SU-DHL-6 (cell line): ENCODE measurements at regions not wholly inside any gene's neighbourhood (a gene's known extent, or its start where the extent isn't known, plus 50 kb on each side); places are given as distances from the start of the nearest gene placed in this dataset.

Source experiments
- EZH2phosphoT487 ChIP-seq: fragments of 200-600 bp; sonication (generic), shearing (Covaris generic); conservative IDR thresholded peaks from 2 replicates; pipeline ENCODE4 v1.6.1; 2018; ENCODE audit warnings: mild to moderate bottlenecking, antibody characterized with exemption, low read length, moderate library complexity, mixed read lengths
- TF ChIP-seq, protein P1 (sequence below): fragments of 200-600 bp; sonication (generic); IDR thresholded peaks from one replicate; pipeline ENCODE4 v1.5.1; 2017; ENCODE audit warnings: antibody characterized with exemption, mild to moderate bottlenecking, low read length, moderate library complexity; ENCODE audit not compliant: insufficient read depth, poor library complexity, severe bottlenecking

DNA sequence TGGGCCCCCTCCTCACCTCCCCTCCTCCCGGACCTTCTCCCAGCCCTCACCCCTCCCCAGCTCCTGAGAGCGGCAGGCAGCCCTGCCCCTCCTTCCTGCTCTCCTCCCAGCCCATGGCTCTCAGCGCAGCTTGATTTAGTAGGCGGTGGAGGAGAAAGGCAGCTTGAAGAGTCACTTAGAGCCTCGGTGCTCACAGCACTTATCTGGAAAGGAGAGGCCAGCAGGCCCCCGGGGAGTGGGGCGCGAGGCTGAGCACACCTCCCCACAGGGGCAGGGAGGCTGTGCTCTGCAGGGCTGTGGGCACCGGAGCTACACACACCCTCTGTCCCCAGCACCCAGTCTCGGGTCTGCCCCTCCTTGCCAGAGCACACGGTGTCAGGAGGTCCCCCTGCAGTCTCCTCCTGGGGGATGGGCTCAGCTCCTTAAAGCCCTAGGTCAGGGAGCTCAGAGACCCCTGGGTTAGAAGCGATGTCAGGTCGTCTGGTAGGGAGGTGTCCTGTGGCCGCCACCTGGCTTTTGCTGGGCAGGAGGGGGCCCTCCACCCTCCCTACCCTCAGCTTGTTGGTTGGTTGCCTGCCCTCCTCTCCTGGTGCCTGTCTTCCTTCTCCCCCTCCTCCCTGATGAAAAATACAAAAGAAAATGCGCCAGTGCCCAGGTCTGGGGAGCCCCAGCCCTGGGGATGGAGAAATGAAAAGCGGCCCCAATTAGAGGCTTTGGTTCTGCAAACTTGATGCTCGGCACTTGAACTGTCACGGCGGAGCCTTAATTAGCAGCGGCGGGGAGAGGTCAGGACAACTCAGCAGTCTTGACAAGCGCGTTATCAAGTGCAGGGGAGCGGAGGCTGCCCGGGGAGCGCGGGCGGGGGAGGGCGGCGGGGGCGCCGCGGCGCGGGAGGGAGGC, 151.1 kb upstream of the GSE1 start:
- TF ChIP-seq, protein P1, sequence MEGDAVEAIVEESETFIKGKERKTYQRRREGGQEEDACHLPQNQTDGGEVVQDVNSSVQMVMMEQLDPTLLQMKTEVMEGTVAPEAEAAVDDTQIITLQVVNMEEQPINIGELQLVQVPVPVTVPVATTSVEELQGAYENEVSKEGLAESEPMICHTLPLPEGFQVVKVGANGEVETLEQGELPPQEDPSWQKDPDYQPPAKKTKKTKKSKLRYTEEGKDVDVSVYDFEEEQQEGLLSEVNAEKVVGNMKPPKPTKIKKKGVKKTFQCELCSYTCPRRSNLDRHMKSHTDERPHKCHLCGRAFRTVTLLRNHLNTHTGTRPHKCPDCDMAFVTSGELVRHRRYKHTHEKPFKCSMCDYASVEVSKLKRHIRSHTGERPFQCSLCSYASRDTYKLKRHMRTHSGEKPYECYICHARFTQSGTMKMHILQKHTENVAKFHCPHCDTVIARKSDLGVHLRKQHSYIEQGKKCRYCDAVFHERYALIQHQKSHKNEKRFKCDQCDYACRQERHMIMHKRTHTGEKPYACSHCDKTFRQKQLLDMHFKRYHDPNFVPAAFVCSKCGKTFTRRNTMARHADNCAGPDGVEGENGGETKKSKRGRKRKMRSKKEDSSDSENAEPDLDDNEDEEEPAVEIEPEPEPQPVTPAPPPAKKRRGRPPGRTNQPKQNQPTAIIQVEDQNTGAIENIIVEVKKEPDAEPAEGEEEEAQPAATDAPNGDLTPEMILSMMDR, result no peak
- TF ChIP-seq EZH2phosphoT487, result no peak
